ENCODE measurements at regions not wholly inside any gene's neighbourhood (a gene's known extent, or its start where the extent isn't known, plus 50 kb on each side); places are given as distances from the start of the nearest gene placed in this dataset.

- TF ChIP-seq POLR2AphosphoS5 (IDR thresholded peaks at IDR 0.05) (no peak), CTCF (IDR thresholded peaks at IDR 0.05) (no peak), POLR2A (IDR thresholded peaks at IDR 0.05) (no peak)
Measured at GRCh38 chrX:1809581-1809980, 194.7 kb downstream of the ASMT start.
